Activated CD4-positive, alpha-beta memory T cell treated with anti-CD3 and anti-CD28 coated beads, Interleukin-2, amount 10 ng/mL, durations not matched to agents 7 days and 5 days (primary cell): ENCODE measurements at regions not wholly inside any gene's neighbourhood (a gene's known extent, or its start where the extent isn't known, plus 50 kb on each side); places are given as distances from the start of the nearest gene placed in this dataset.

Source experiments
- CTCF ChIA-PET: fragments of 350-600 bp; sonication (Branson Sonifier 250); formaldehyde crosslinking; loops from one replicate; lab custom pipeline; 2021; ENCODE audit warnings: antibody characterized with exemption, inconsistent platforms; lab: Charles Lee
- POLR2A ChIA-PET: fragments of 350-600 bp; sonication (Branson Sonifier 250); formaldehyde crosslinking; loops from one replicate; lab custom pipeline; 2021; ENCODE audit warnings: antibody characterized with exemption; lab: Charles Lee
- DNase-seq: peaks from one replicate; pipeline ENCODE4 v3.0.0-alpha.2; 2020
- H3K27ac Mint-ChIP-seq: one replicate; pipeline ENCODE4 v1.8.0; 2021; ENCODE audit warnings: mild to moderate bottlenecking, mixed read lengths
- H3K27me3 Mint-ChIP-seq: one replicate; pipeline ENCODE4 v1.8.0; 2021; ENCODE audit warnings: mixed read lengths
- H3K36me3 Mint-ChIP-seq: one replicate; pipeline ENCODE4 v1.8.0; 2021; ENCODE audit warnings: low read depth, mixed read lengths
- H3K4me1 Mint-ChIP-seq: one replicate; pipeline ENCODE4 v1.8.0; 2021; ENCODE audit warnings: mixed read lengths
- H3K4me3 Mint-ChIP-seq: one replicate; pipeline ENCODE4 v1.8.0; 2021; ENCODE audit warnings: mild to moderate bottlenecking, mixed read lengths
- H3K9me3 Mint-ChIP-seq: one replicate; pipeline ENCODE4 v1.8.0; 2021; ENCODE audit warnings: mixed read lengths

GRCh38 chr2:221034026-221034701, 537.9 kb downstream of the EPHA4 start:
- ChIA-PET CTCF (no interaction called here), POLR2A (no interaction called here)
- no peak overlapping the region for H3K4me3 Mint-ChIP-seq
- peaks cover 2% of the 10 kb centered on the region for H3K27me3 Mint-ChIP-seq
- no peaks in the 10 kb centered on the region for H3K36me3 Mint-ChIP-seq
- DNase-seq: no peak
- H3K9me3 Mint-ChIP-seq: no peaks in the 10 kb centered on the region
- H3K27ac Mint-ChIP-seq: no peak overlapping the region
- H3K4me1 Mint-ChIP-seq: no peaks in the 10 kb centered on the region

GRCh38 chr2:221034973-221035372, 537.1 kb downstream of the EPHA4 start:
- H3K27me3 Mint-ChIP-seq: peaks cover 2% of the 10 kb centered on the region
- no peak overlapping the region for H3K27ac Mint-ChIP-seq
- H3K4me1 Mint-ChIP-seq: no peaks in the 10 kb centered on the region
- no peak for DNase-seq
- no peaks in the 10 kb centered on the region for H3K9me3 Mint-ChIP-seq
- ChIA-PET POLR2A (no interaction called here), CTCF (no interaction called here)
- no peak overlapping the region for H3K4me3 Mint-ChIP-seq
- H3K36me3 Mint-ChIP-seq: no peaks in the 10 kb centered on the region

- no peaks in the 10 kb centered on the region for H3K36me3 Mint-ChIP-seq
- H3K27ac Mint-ChIP-seq: no peak overlapping the region
- POLR2A ChIA-PET: no interaction called here
- DNase-seq: no peak
- H3K27me3 Mint-ChIP-seq: no peaks in the 10 kb centered on the region
- no peaks in the 10 kb centered on the region for H3K4me1 Mint-ChIP-seq
- no peak overlapping the region for H3K4me3 Mint-ChIP-seq
- no peaks in the 10 kb centered on the region for H3K9me3 Mint-ChIP-seq
- CTCF ChIA-PET: no interaction called here
Observed at GRCh38 chr2:221042926-221043325, 529.2 kb downstream of the EPHA4 start.

- Mint-ChIP-seq H3K4me1 (no peaks in the 10 kb centered on the region), H3K9me3 (no peaks in the 10 kb centered on the region), H3K36me3 (no peaks in the 10 kb centered on the region), H3K27ac (no peak overlapping the region), H3K27me3 (no peaks in the 10 kb centered on the region), H3K4me3 (no peak overlapping the region)
- ChIA-PET POLR2A (no interaction called here), CTCF (no interaction called here)
- no peak for DNase-seq
Observed at GRCh38 chr2:221044781-221045180, 527.3 kb downstream of the EPHA4 start.

GRCh38 chr2:221050020-221050795, 521.9 kb downstream of the EPHA4 start:
- CTCF ChIA-PET: no interaction called here
- no peaks in the 10 kb centered on the region for H3K36me3 Mint-ChIP-seq
- DNase-seq: no peak
- no peak overlapping the region for H3K27ac Mint-ChIP-seq
- POLR2A ChIA-PET: no interaction called here
- no peaks in the 10 kb centered on the region for H3K27me3 Mint-ChIP-seq
- no peaks in the 10 kb centered on the region for H3K4me1 Mint-ChIP-seq
- H3K4me3 Mint-ChIP-seq: no peak overlapping the region
- no peaks in the 10 kb centered on the region for H3K9me3 Mint-ChIP-seq

GRCh38 chr2:221051162-221051561, 520.9 kb downstream of the EPHA4 start:
- Mint-ChIP-seq H3K4me3 (no peak overlapping the region), H3K27me3 (no peaks in the 10 kb centered on the region), H3K4me1 (no peaks in the 10 kb centered on the region), H3K9me3 (no peaks in the 10 kb centered on the region), H3K36me3 (no peaks in the 10 kb centered on the region), H3K27ac (no peak overlapping the region)
- CTCF ChIA-PET: no interaction called here
- DNase-seq: no peak
- POLR2A ChIA-PET: no interaction called here

- Mint-ChIP-seq H3K9me3 (no peaks in the 10 kb centered on the region), H3K27ac (no peak overlapping the region), H3K27me3 (no peaks in the 10 kb centered on the region), H3K4me3 (no peak overlapping the region), H3K36me3 (no peaks in the 10 kb centered on the region), H3K4me1 (no peaks in the 10 kb centered on the region)
- POLR2A ChIA-PET: no interaction called here
- DNase-seq: no peak
- CTCF ChIA-PET: no interaction called here
Observed at GRCh38 chr2:221060376-221060775, 511.7 kb downstream of the EPHA4 start.

- no peaks in the 10 kb centered on the region for H3K9me3 Mint-ChIP-seq
- no peak overlapping the region for H3K4me3 Mint-ChIP-seq
- POLR2A ChIA-PET: no interaction called here
Observed at GRCh38 chr2:221063568-221063967, 508.5 kb downstream of the EPHA4 start.

GRCh38 chr2:221064058-221064854, 507.8 kb downstream of the EPHA4 start:
- Mint-ChIP-seq H3K27me3 (no peaks in the 10 kb centered on the region), H3K9me3 (no peaks in the 10 kb centered on the region), H3K27ac (no peak overlapping the region), H3K4me3 (no peak overlapping the region), H3K4me1 (no peaks in the 10 kb centered on the region), H3K36me3 (no peaks in the 10 kb centered on the region)
- no peak for DNase-seq
- ChIA-PET POLR2A (no interaction called here), CTCF (no interaction called here)

More at GRCh38 chr2:221063568-221063967, 508.5 kb downstream of the EPHA4 start:
- no peaks in the 10 kb centered on the region for H3K4me1 Mint-ChIP-seq
- no peaks in the 10 kb centered on the region for H3K27me3 Mint-ChIP-seq
- DNase-seq: no peak
- no peak overlapping the region for H3K27ac Mint-ChIP-seq
- H3K36me3 Mint-ChIP-seq: no peaks in the 10 kb centered on the region
- CTCF ChIA-PET: no interaction called here

- H3K9me3 Mint-ChIP-seq: no peaks in the 10 kb centered on the region
- H3K36me3 Mint-ChIP-seq: no peaks in the 10 kb centered on the region
- no peaks in the 10 kb centered on the region for H3K27me3 Mint-ChIP-seq
- H3K27ac Mint-ChIP-seq: no peak overlapping the region
- ChIA-PET POLR2A (no interaction called here), CTCF (no interaction called here)
- H3K4me3 Mint-ChIP-seq: no peak overlapping the region
- no peaks in the 10 kb centered on the region for H3K4me1 Mint-ChIP-seq
- no peak for DNase-seq
Observed at GRCh38 chr2:221064880-221065279, 507.2 kb downstream of the EPHA4 start.

- H3K4me3 Mint-ChIP-seq: no peak overlapping the region
- no peak overlapping the region for H3K27ac Mint-ChIP-seq
- no peak for DNase-seq
- no peaks in the 10 kb centered on the region for H3K9me3 Mint-ChIP-seq
- no peaks in the 10 kb centered on the region for H3K36me3 Mint-ChIP-seq
- no peaks in the 10 kb centered on the region for H3K4me1 Mint-ChIP-seq
- H3K27me3 Mint-ChIP-seq: no peaks in the 10 kb centered on the region
- POLR2A ChIA-PET: no interaction called here
- CTCF ChIA-PET: interaction anchor here (1.7 kb wide), 1 partner anchor 505 kb away, joined by 5 read pairs; no protein-coding TSS in a partner anchor
Observed at GRCh38 chr2:221068123-221068522, 504.0 kb downstream of the EPHA4 start.

- H3K27ac Mint-ChIP-seq: no peak overlapping the region
Observed at GRCh38 chr2:221070106-221070505, 502.0 kb downstream of the EPHA4 start.

GRCh38 chr2:221073326-221074049, 498.6 kb downstream of the EPHA4 start:
- Mint-ChIP-seq H3K27ac (no peak overlapping the region), H3K4me3 (no peak overlapping the region), H3K9me3 (no peaks in the 10 kb centered on the region), H3K4me1 (no peaks in the 10 kb centered on the region), H3K36me3 (no peaks in the 10 kb centered on the region), H3K27me3 (no peaks in the 10 kb centered on the region)
- DNase-seq: no peak
- ChIA-PET POLR2A (no interaction called here), CTCF (no interaction called here)

More at GRCh38 chr2:221070106-221070505, 502.0 kb downstream of the EPHA4 start:
- ChIA-PET CTCF (no interaction called here), POLR2A (no interaction called here)
- no peak for DNase-seq
- no peak overlapping the region for H3K4me3 Mint-ChIP-seq
- H3K4me1 Mint-ChIP-seq: no peaks in the 10 kb centered on the region
- no peaks in the 10 kb centered on the region for H3K36me3 Mint-ChIP-seq
- H3K27me3 Mint-ChIP-seq: no peaks in the 10 kb centered on the region
- H3K9me3 Mint-ChIP-seq: no peaks in the 10 kb centered on the region
